ENCODE measurements at regions not wholly inside any gene's neighbourhood (a gene's known extent, or its start where the extent isn't known, plus 50 kb on each side); places are given as distances from the start of the nearest gene placed in this dataset.

GRCh38 chr5:75891736-75892135 lies 174.5 kb upstream of the POC5 start:
- TF ChIP-seq CTCF (IDR thresholded peaks at IDR 0.05; ENCODE audit: unreplicated experiment in 3 of 3) = no peak
- Mint-ChIP-seq H3K4me3 (no peak overlapping the region), H3K4me1 (no peaks in the 10 kb centered on the region), H3K36me3 (ENCODE audit: low read depth) (no peaks in the 10 kb centered on the region), H3K9me3 (peaks cover 10% of the 10 kb centered on the region), H3K27me3 (ENCODE audit: low read depth) (no peaks in the 10 kb centered on the region), H3K27ac (no peak overlapping the region)

GRCh38 chr5:75891020-75891419 lies 173.8 kb upstream of the POC5 start:
- Mint-ChIP-seq H3K27ac (no peak overlapping the region), H3K36me3 (ENCODE audit: low read depth) (no peaks in the 10 kb centered on the region), H3K4me3 (no peak overlapping the region), H3K9me3 (peaks cover 10% of the 10 kb centered on the region), H3K4me1 (no peaks in the 10 kb centered on the region), H3K27me3 (ENCODE audit: low read depth) (no peaks in the 10 kb centered on the region)
- TF ChIP-seq CTCF (IDR thresholded peaks at IDR 0.05; ENCODE audit: unreplicated experiment in 3 of 3) = no peak

GRCh38 chr5:75890546-75890945 lies 173.3 kb upstream of the POC5 start:
- Mint-ChIP-seq H3K4me3 (no peak overlapping the region), H3K27me3 (ENCODE audit: low read depth) (no peaks in the 10 kb centered on the region), H3K9me3 (peaks cover 10% of the 10 kb centered on the region), H3K36me3 (ENCODE audit: low read depth) (no peaks in the 10 kb centered on the region), H3K27ac (no peak overlapping the region), H3K4me1 (no peaks in the 10 kb centered on the region)
- TF ChIP-seq CTCF (IDR thresholded peaks at IDR 0.05; ENCODE audit: unreplicated experiment in 3 of 3) = no peak

GRCh38 chr5:75886706-75887105 lies 169.5 kb upstream of the POC5 start:
- no peak for TF ChIP-seq CTCF (IDR thresholded peaks at IDR 0.05; ENCODE audit: unreplicated experiment in 3 of 3)
- no peaks in the 10 kb centered on the region for H3K36me3 Mint-ChIP-seq (ENCODE audit: low read depth)
- peak overlapping the region in 1 of 3 experiments; percentile 11 for H3K27ac Mint-ChIP-seq
- no peaks in the 10 kb centered on the region for H3K4me1 Mint-ChIP-seq
- no peak overlapping the region for H3K4me3 Mint-ChIP-seq
- no peaks in the 10 kb centered on the region for H3K9me3 Mint-ChIP-seq
- no peaks in the 10 kb centered on the region for H3K27me3 Mint-ChIP-seq (ENCODE audit: low read depth)

GRCh38 chr5:75885849-75886596 lies 168.8 kb upstream of the POC5 start:
- Mint-ChIP-seq H3K4me3 (no peak overlapping the region), H3K27me3 (ENCODE audit: low read depth) (no peaks in the 10 kb centered on the region), H3K36me3 (ENCODE audit: low read depth) (no peaks in the 10 kb centered on the region), H3K27ac (peak overlapping the region in 1 of 3 experiments; percentile 11), H3K9me3 (no peaks in the 10 kb centered on the region), H3K4me1 (no peaks in the 10 kb centered on the region)
- peak; percentile 7 to 35 (median 14) for TF ChIP-seq CTCF (IDR thresholded peaks at IDR 0.05; ENCODE audit: unreplicated experiment in 3 of 3)

GRCh38 chr5:75885321-75885720 lies 168.1 kb upstream of the POC5 start:
- Mint-ChIP-seq H3K27ac (no peak overlapping the region), H3K36me3 (ENCODE audit: low read depth) (no peaks in the 10 kb centered on the region), H3K27me3 (ENCODE audit: low read depth) (no peaks in the 10 kb centered on the region), H3K4me1 (no peaks in the 10 kb centered on the region), H3K9me3 (peaks cover 6% of the 10 kb centered on the region), H3K4me3 (no peak overlapping the region)
- no peak for TF ChIP-seq CTCF (IDR thresholded peaks at IDR 0.05; ENCODE audit: unreplicated experiment in 3 of 3)
